Astrocyte of the spinal cord (primary cell): ENCODE measurements at regions not wholly inside any gene's neighbourhood (a gene's known extent, or its start where the extent isn't known, plus 50 kb on each side); places are given as distances from the start of the nearest gene placed in this dataset.
A peak's percentile ranks its signal among the peaks of the same experiment; 100 is the strongest.

Experiments
- DNase-seq: peaks from one replicate; pipeline ENCODE4 v3.0.0; 2011; ENCODE audit warnings: low read depth, low spot score
- H3K4me3 ChIP-seq: 2 replicates; pipeline ENCODE4 v1.5.1; 2011; ENCODE audit warnings: low read depth, mild to moderate bottlenecking, low read length, moderate library complexity
- CTCF ChIP-seq: IDR thresholded peaks from 2 replicates; pipeline ENCODE4 v1.5.1; 2012; ENCODE audit warnings: low read depth, mild to moderate bottlenecking, low read length, inconsistent platforms
- in situ Hi-C: cut with HindIII; loops from 2 replicates; pipeline ENCODE4 v1.10.0; 2017; ENCODE audit warnings: low sequenced_read_pairs

- no peak for TF ChIP-seq CTCF
- in situ Hi-C loops = no loop called here
- no peak overlapping the region for H3K4me3 ChIP-seq
- peak; percentile 23 for DNase-seq
These were observed 709.0 kb upstream of the FOXG1 start for GRCh38 chr14:28057359-28058296.

GRCh38 chr14:28059254-28059653 lies 707.3 kb upstream of the FOXG1 start:
- DNase-seq = no peak
- TF ChIP-seq CTCF = no peak
- no peak overlapping the region for H3K4me3 ChIP-seq
- in situ Hi-C loops = no loop called here

GRCh38 chr14:28061006-28061405 lies 705.6 kb upstream of the FOXG1 start:
- H3K4me3 ChIP-seq = no peak overlapping the region
- DNase-seq = no peak
- TF ChIP-seq CTCF = no peak
- in situ Hi-C loops = no loop called here

GRCh38 chr14:28077021-28077420 lies 689.6 kb upstream of the FOXG1 start:
- no peak for TF ChIP-seq CTCF

GRCh38 chr14:28083389-28083788 lies 683.2 kb upstream of the FOXG1 start:
- peak; percentile 25 for DNase-seq
- in situ Hi-C loops = no loop called here
- no peak for TF ChIP-seq CTCF
- no peak overlapping the region for H3K4me3 ChIP-seq

More at GRCh38 chr14:28077021-28077420, 689.6 kb upstream of the FOXG1 start:
- in situ Hi-C loops = no loop called here
- DNase-seq = no peak
- no peak overlapping the region for H3K4me3 ChIP-seq

- no peak for TF ChIP-seq CTCF
- in situ Hi-C loops = no loop called here
- H3K4me3 ChIP-seq = no peak overlapping the region
- no peak for DNase-seq
These were observed 678.5 kb upstream of the FOXG1 start for GRCh38 chr14:28088125-28088524.
